ENCODE measurements at regions not wholly inside any gene's neighbourhood (a gene's known extent, or its start where the extent isn't known, plus 50 kb on each side); places are given as distances from the start of the nearest gene placed in this dataset.
A peak's percentile ranks its signal among the peaks of the same experiment; 100 is the strongest.

- Histone ChIP-seq H2AFZ (replicated peaks; ENCODE audit: low read length, poor library complexity) (no peak overlapping the region), H3K27ac (ENCODE audit: insufficient read depth, low read length) (peak overlapping the region; percentile 43; the same call in 1 of the 2 replicates), H3K4me3 (ENCODE audit: insufficient read depth, low read depth, low read length) (no peak overlapping the region), H3K4me2 (ENCODE audit: low read depth, low read length) (no peak overlapping the region), H3K4ac (ENCODE audit: low read depth, low read length) (peak overlapping the region; percentile 57), H4K20me1 (ENCODE audit: insufficient read depth, low read length) (no peaks in the 10 kb centered on the region), H4K91ac (ENCODE audit: insufficient read depth, low read depth, low read length) (no peak overlapping the region), H3K56ac (ENCODE audit: extremely low read depth, insufficient read depth, low read length) (no peak overlapping the region), H3K4me1 (ENCODE audit: control insufficient read depth, insufficient read depth, low read length) (peaks cover 13% of the 10 kb centered on the region), H2BK15ac (ENCODE audit: low read depth, low read length) (no peak overlapping the region), H3K27me3 (ENCODE audit: control insufficient read depth, insufficient read depth, low read length) (no peaks in the 10 kb centered on the region), H2BK20ac (ENCODE audit: low read depth, low read length) (peak overlapping the region; percentile 67), H2BK5ac (ENCODE audit: low read depth, low read length, poor library complexity, severe bottlenecking) (peak overlapping the region; percentile 50), H3K79me1 (ENCODE audit: low read depth in 1 of 2, low read length in 2 of 2) (no peaks in the 10 kb centered on the region), H3K14ac (replicated peaks; ENCODE audit: low read depth, low read length) (no peak overlapping the region), H3K9me3 (ENCODE audit: control insufficient read depth, insufficient read depth, low read length) (no peaks in the 10 kb centered on the region), H3K23ac (ENCODE audit: low read depth, low read length) (no peak overlapping the region), H3K9ac (ENCODE audit: low read depth, low read length) (no peak overlapping the region), H4K8ac (ENCODE audit: low read depth in 2 of 2, low read length in 2 of 2) (peak overlapping the region in 1 of 2 experiments; percentile 43; a peak in 2 of 4 replicates), H2AK9ac (replicated peaks; ENCODE audit: low read depth, low read length, poor library complexity) (no peak overlapping the region), H4K5ac (ENCODE audit: low read depth, low read length) (no peak overlapping the region), H3K36me3 (ENCODE audit: control insufficient read depth, insufficient read depth, low read length) (no peaks in the 10 kb centered on the region), H2AK5ac (ENCODE audit: low read depth, low read length) (no peak overlapping the region), H3K18ac (ENCODE audit: low read depth, low read length) (peak overlapping the region; percentile 24; the same call in 1 of the 2 replicates), H3K9me1 (ENCODE audit: insufficient read depth, low read length) (no peaks in the 10 kb centered on the region), H2BK120ac (ENCODE audit: low read depth, low read length) (peak overlapping the region; percentile 56)
- POLR2A ChIA-PET (ENCODE audit: unreplicated experiment) = interaction anchor here (0.7 kb wide), 1 partner anchor 11 kb away, joined by 3 read pairs; no protein-coding TSS in a partner anchor
- in situ Hi-C loops (cut with MboI; ENCODE audit: low sequenced_read_pairs) (no loop called here), dilution Hi-C loops (cut with HindIII; ENCODE audit: low sequenced_read_pairs, unreplicated experiment) (no loop called here), intact Hi-C loops (cut with micrococcal nuclease) (no loop called here)
- TF ChIP-seq CEBPB (IDR thresholded peaks at IDR 0.05; ENCODE audit: low read depth, low read length) (0 out of 2 replicates have a peak, but pooled peaks have one; percentile 40), RCOR1 (IDR thresholded peaks at IDR 0.05; ENCODE audit: insufficient replicate concordance, low read length) (peak; percentile 21), FOS (IDR thresholded peaks at IDR 0.05; ENCODE audit: low read depth, low read length) (peak; percentile 45; the same call in 1 of the 2 replicates), USF2 (IDR thresholded peaks at IDR 0.05; ENCODE audit: low read depth, low read length) (no peak), MXI1 (IDR thresholded peaks at IDR 0.05; ENCODE audit: borderline replicate concordance, low read depth, low read length) (no peak)
- peak; percentile 93 for DNase-seq
- no CpG with 5 or more reads among the region's 5 CpGs for WGBS, 2 experiments (ENCODE audit: extremely low coverage in 2 of 2, insufficient read length in 1 of 2)
- ATAC-seq (ENCODE audit: low read depth) = peak; percentile 82
- CTCF ChIA-PET = interaction anchor here (1.9 kb wide), 1 partner anchor 55 kb away, joined by 5 read pairs; no protein-coding TSS in a partner anchor
- BruUV-seq (replicated peaks) = no TSS peak
Observed at GRCh38 chr15:35696767-35697231, 150.8 kb upstream of the DPH6 start.

All from IMR-90 (cell line).